Cardiac fibroblast (primary cell): ENCODE measurements at regions not wholly inside any gene's neighbourhood (a gene's known extent, or its start where the extent isn't known, plus 50 kb on each side); places are given as distances from the start of the nearest gene placed in this dataset.
A peak's percentile ranks its signal among the peaks of the same experiment; 100 is the strongest.
"Not testable (repeated sequence)": the region's sequence is repeated elsewhere in the genome, so short reads cannot be mapped to it uniquely, and the experiment has no call there.

ENCODE experiments used
- DNase-seq, 2 donors: peaks; one replicate each; pipeline versions ENCODE4 v3.0.0 to v3.0.0-alpha.2; 2010; ENCODE audit warnings: low read depth in 2 of 2
- H3K4me3 ChIP-seq, 2 donors: replicated peaks in 1 of 2; 1 replicate in 1 of 2; 2 replicates in 1 of 2; pipeline ENCODE4 v1.5.1; 2011; ENCODE audit warnings: low read depth in 2 of 2, low read length in 2 of 2, mild to moderate bottlenecking in 2 of 2, moderate library complexity in 1 of 2
- TF ChIP-seq, protein P1 (sequence below): IDR thresholded peaks from one replicate; pipeline ENCODE4 v1.5.1; 2011; ENCODE audit warnings: low read depth, mild to moderate bottlenecking, low read length, inconsistent platforms

DNA sequence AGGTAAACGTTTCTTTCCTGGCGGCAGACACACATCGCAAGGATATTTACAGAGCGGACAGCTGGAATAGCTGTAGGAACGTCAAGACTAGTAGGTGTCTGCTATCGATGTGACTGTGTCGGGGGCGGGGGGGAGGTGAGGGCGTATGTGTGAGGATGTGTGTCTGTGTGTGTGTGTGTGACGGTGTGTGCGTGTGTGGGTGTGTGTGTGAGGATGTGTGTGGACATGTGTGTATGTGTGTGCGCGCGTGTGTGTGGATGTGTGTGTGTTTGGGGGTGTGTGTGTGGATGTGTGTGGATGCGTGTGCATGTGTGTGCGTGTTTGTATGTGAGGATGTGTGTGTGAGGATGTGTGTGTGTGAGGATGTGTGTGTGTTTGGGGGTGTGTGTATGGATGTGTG, 55.4 kb downstream of the PNMA6F start:
- H3K4me3 ChIP-seq, DNase-seq: not testable (repeated sequence)

DNA sequence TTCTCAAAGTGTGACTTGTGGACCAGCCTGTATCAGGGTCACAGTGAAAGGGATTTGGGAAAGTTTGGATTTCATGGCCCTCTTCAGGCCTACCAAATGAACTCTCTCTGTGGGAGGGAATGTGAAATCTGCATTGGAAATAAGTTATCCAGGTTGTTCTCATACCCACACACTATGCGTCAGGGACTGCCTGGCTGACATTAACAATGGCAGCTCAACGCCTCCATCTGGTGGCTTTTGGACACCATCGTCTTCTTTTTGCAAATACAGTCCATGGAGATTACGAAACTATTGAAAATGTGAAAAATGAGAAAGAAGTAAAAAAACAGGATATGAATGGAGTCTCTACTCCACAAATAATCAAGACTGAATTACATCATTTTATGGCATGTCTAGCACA, 61.1 kb downstream of the PNMA6F start:
- DNase-seq, H3K4me3 ChIP-seq: not testable (repeated sequence)

- H3K4me3 ChIP-seq, DNase-seq: not testable (repeated sequence)
Observed at GRCh38 chrX:153253239-153253638, 68.3 kb downstream of the PNMA6F start.

DNA sequence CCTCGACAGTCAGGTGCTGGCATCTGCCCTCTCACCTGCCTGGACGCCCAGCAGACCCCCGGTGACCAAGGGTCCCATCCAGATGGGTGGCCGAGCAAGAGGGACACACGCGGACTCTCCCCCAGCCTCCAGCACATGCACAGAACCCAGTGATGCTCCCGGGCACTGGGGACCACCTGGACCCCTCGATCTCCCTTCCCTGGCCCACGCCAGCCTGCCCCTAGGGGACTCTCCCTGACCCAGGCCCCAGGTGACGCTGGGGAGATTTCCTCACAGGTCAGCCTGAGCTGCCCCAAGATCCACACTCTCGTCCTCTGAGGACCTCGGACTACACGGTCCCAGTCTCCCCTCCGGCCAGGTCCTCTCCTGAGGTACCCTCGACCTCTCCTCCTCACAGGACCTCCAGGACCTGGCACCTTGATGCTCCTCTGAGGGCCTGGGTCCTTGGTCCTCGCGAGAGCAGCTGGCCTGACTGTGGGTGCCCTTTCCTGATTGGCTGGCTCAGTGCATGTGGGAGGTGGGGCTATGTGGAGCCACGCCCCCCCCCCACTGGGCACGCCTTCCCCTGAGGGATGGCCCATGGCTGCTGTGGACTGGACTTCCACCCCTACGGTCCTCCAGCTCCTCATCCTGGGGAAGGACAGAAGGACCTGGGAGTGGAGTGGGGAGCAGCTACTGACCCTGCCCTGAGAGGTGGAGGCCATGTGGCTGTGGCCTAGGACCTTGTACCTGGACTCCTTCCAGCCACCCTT, 69.0 kb downstream of the PNMA6F start:
- not testable (repeated sequence) for H3K4me3 ChIP-seq, DNase-seq

DNA sequence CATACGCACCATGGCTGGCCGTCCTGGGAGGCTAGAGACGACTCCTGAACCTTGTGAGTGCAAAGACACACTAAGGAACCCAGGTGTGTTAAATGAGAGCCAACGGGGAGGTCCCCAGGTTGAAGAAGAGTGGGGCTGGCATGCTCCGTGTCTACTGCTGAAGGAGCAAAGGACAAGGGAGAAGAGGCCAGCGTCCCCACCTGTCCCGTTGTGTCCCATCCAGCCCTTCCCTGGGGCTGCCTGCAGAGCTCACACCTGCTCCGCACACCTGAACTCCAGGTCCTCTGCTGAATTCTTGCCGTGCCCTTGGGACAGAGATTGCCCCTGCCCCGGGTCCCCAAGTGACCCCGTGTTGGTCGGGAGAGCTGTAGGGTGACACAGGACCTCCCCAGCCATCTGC, 69.6 kb downstream of the PNMA6F start:
- DNase-seq, result not testable (repeated sequence)

GRCh38 chrX:153250762-153251161, 70.8 kb downstream of the PNMA6F start:
- not testable (repeated sequence) for DNase-seq, H3K4me3 ChIP-seq

More for the DNA sequence above, 69.6 kb downstream of the PNMA6F start:
- not testable (repeated sequence) for H3K4me3 ChIP-seq

- peak in 1 of 2 donors; percentile 0 for DNase-seq
- TF ChIP-seq, protein P1, sequence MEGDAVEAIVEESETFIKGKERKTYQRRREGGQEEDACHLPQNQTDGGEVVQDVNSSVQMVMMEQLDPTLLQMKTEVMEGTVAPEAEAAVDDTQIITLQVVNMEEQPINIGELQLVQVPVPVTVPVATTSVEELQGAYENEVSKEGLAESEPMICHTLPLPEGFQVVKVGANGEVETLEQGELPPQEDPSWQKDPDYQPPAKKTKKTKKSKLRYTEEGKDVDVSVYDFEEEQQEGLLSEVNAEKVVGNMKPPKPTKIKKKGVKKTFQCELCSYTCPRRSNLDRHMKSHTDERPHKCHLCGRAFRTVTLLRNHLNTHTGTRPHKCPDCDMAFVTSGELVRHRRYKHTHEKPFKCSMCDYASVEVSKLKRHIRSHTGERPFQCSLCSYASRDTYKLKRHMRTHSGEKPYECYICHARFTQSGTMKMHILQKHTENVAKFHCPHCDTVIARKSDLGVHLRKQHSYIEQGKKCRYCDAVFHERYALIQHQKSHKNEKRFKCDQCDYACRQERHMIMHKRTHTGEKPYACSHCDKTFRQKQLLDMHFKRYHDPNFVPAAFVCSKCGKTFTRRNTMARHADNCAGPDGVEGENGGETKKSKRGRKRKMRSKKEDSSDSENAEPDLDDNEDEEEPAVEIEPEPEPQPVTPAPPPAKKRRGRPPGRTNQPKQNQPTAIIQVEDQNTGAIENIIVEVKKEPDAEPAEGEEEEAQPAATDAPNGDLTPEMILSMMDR, result no peak
- H3K4me3 ChIP-seq, result no peak overlapping the region
Observed at GRCh38 chrX:153245288-153245731, 66.2 kb downstream of the MAGEA1 start.

- no peak for DNase-seq
- TF ChIP-seq, protein P1, result no peak
- no peak overlapping the region for H3K4me3 ChIP-seq
Observed at GRCh38 chrX:153244767-153245166, 65.7 kb downstream of the MAGEA1 start.

DNA sequence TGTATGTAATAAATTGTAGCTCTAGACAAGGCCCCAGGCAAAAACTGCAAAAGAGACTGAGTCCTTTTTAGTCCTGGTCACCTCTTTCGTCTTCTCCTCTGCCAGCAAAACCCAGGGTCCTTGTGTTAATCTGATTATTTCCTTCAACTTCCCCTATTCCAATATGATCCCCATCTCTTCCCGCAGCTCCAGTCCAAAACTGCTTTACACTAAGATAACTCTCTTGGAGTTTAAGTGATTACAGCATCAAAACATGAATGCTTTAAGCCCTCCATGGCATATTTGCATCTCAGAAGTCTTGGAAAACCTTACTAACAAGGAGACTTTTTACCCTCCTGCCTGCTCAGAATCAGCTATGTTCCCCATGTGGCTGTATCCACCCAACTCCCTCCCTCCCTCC, 59.3 kb downstream of the MAGEA1 start:
- TF ChIP-seq, protein P1, result no peak
- no peak for DNase-seq
- H3K4me3 ChIP-seq, result no peak overlapping the region
